Mesendoderm (in vitro differentiated cells): ENCODE measurements at regions not wholly inside any gene's neighbourhood (a gene's known extent, or its start where the extent isn't known, plus 50 kb on each side); places are given as distances from the start of the nearest gene placed in this dataset.

Experiments used
- DNase-seq: peaks from one replicate; pipeline ENCODE4 v3.0.0; 2013
- H2AK5ac ChIP-seq: 2 replicates; pipeline ENCODE4 v1.6.1; 2013; ENCODE audit warnings: low read length, inconsistent platforms
- H2BK120ac ChIP-seq: 2 replicates; pipeline ENCODE4 v1.6.1; 2013; ENCODE audit warnings: low read depth, mild to moderate bottlenecking, low read length, moderate library complexity, mixed read lengths
- H2BK15ac ChIP-seq: replicated peaks from 2 replicates; pipeline ENCODE4 v1.6.1; 2013; ENCODE audit warnings: low read depth, mild to moderate bottlenecking, moderate library complexity
- H2BK5ac ChIP-seq: 2 replicates; pipeline ENCODE4 v1.6.1; 2013; ENCODE audit warnings: low read length, inconsistent platforms
- H3K18ac ChIP-seq: 2 replicates; pipeline ENCODE4 v1.6.1; 2013; ENCODE audit warnings: mild to moderate bottlenecking, low read length, mixed read lengths
- H3K23ac ChIP-seq: one replicate; pipeline ENCODE4 v1.6.1; 2013; ENCODE audit warnings: low read length
- H3K27ac ChIP-seq: 2 replicates; pipeline ENCODE4 v1.5.1; 2013; ENCODE audit warnings: low read depth, mild to moderate bottlenecking, inconsistent platforms, low read length, moderate library complexity
- H3K27me3 ChIP-seq: 2 replicates; pipeline ENCODE4 v1.6.1; 2013; ENCODE audit warnings: low read length, control low read depth, mild to moderate bottlenecking, inconsistent platforms; ENCODE audit not compliant: insufficient read depth, poor library complexity
- H3K36me3 ChIP-seq: 2 replicates; pipeline ENCODE4 v1.6.1; 2013; ENCODE audit warnings: low read length, inconsistent platforms; ENCODE audit not compliant: control insufficient read depth, insufficient read depth
- H3K4ac ChIP-seq: one replicate; pipeline ENCODE4 v1.6.1; 2013; ENCODE audit warnings: low read depth, mild to moderate bottlenecking, low read length, moderate library complexity
- H3K4me1 ChIP-seq: 2 replicates; pipeline ENCODE4 v1.6.1; 2013; ENCODE audit warnings: low read depth, low read length, inconsistent platforms; ENCODE audit not compliant: control insufficient read depth
- H3K4me2 ChIP-seq: 2 replicates; pipeline ENCODE4 v1.6.1; 2013; ENCODE audit warnings: low read length
- H3K4me3 ChIP-seq: 2 replicates; pipeline ENCODE4 v1.5.1; 2013; ENCODE audit warnings: mild to moderate bottlenecking, low read length
- H3K56ac ChIP-seq: one replicate; pipeline ENCODE4 v1.6.1; 2013; ENCODE audit warnings: low read length
- H3K79me1 ChIP-seq: 2 replicates; pipeline ENCODE4 v1.6.1; 2013; ENCODE audit warnings: low read length, inconsistent platforms
- H3K79me2 ChIP-seq: 2 replicates; pipeline ENCODE4 v1.6.1; 2013; ENCODE audit warnings: mild to moderate bottlenecking, low read length; ENCODE audit not compliant: control insufficient read depth, insufficient read depth
- H3K9ac ChIP-seq: 2 replicates; pipeline ENCODE4 v1.6.1; 2013; ENCODE audit warnings: low read length, inconsistent platforms
- H4K5ac ChIP-seq: one replicate; pipeline ENCODE4 v1.6.1; 2013; ENCODE audit warnings: low read length
- H4K8ac ChIP-seq: one replicate; pipeline ENCODE4 v1.6.1; 2013; ENCODE audit warnings: low read depth, mild to moderate bottlenecking, control low read depth, low read length, moderate library complexity
- WGBS: extraction: QIAGEN DNeasy Blood & Tissue Kit; methylation state at CpG from one replicate; pipeline ENCODE4 v1.1.7; 2013; ENCODE audit warnings: low lambda C conversion rate, missing lambda C conversion rate; ENCODE audit not compliant: insufficient coverage; ENCODE audit errors: extremely low coverage; 5-methylcytosine and 5-hydroxymethylcytosine counted together

GRCh38 chr1:83113652-83114051, 885.3 kb downstream of the TTLL7 start:
- Histone ChIP-seq H2BK120ac (no peak overlapping the region), H3K4me3 (no peak overlapping the region), H3K27me3 (no peaks in the 10 kb centered on the region), H3K4me1 (no peaks in the 10 kb centered on the region), H2BK5ac (no peak overlapping the region), H3K56ac (no peak overlapping the region), H3K79me1 (no peaks in the 10 kb centered on the region), H3K23ac (no peak overlapping the region), H3K9ac (no peak overlapping the region), H3K79me2 (no peaks in the 10 kb centered on the region), H2AK5ac (no peak overlapping the region), H3K4ac (no peak overlapping the region), H3K27ac (no peak overlapping the region), H2BK15ac (no peak overlapping the region), H3K18ac (no peak overlapping the region), H4K5ac (no peak overlapping the region), H3K36me3 (no peaks in the 10 kb centered on the region), H4K8ac (no peak overlapping the region), H3K4me2 (no peak overlapping the region)
- no CpG with 5 or more reads among the region's 2 CpGs for WGBS
- DNase-seq: no peak

- Histone ChIP-seq H3K79me1 (no peaks in the 10 kb centered on the region), H3K79me2 (no peaks in the 10 kb centered on the region), H3K4me2 (no peak overlapping the region), H4K5ac (no peak overlapping the region), H3K27ac (no peak overlapping the region), H2BK120ac (no peak overlapping the region), H4K8ac (no peak overlapping the region), H3K18ac (no peak overlapping the region), H2BK15ac (no peak overlapping the region), H3K4me3 (no peak overlapping the region), H3K4ac (no peak overlapping the region), H3K23ac (no peak overlapping the region), H3K56ac (no peak overlapping the region), H2AK5ac (no peak overlapping the region), H3K27me3 (no peaks in the 10 kb centered on the region), H3K9ac (no peak overlapping the region), H3K36me3 (no peaks in the 10 kb centered on the region), H2BK5ac (no peak overlapping the region), H3K4me1 (no peaks in the 10 kb centered on the region)
- WGBS: no CpG with 5 or more reads among the region's 3 CpGs
- no peak for DNase-seq
Measured at GRCh38 chr1:83112248-83112885, 886.6 kb downstream of the TTLL7 start.

- H2BK15ac ChIP-seq: no peak overlapping the region
- no peaks in the 10 kb centered on the region for H3K27me3 ChIP-seq
- no peaks in the 10 kb centered on the region for H3K4me1 ChIP-seq
- H3K4me2 ChIP-seq: no peak overlapping the region
- H3K36me3 ChIP-seq: no peaks in the 10 kb centered on the region
- H2AK5ac ChIP-seq: no peak overlapping the region
- H2BK5ac ChIP-seq: no peak overlapping the region
- no peak overlapping the region for H3K4me3 ChIP-seq
- no peak overlapping the region for H3K27ac ChIP-seq
- no peak overlapping the region for H4K8ac ChIP-seq
- no peak overlapping the region for H3K9ac ChIP-seq
- H3K23ac ChIP-seq: no peak overlapping the region
- no peak overlapping the region for H2BK120ac ChIP-seq
- H4K5ac ChIP-seq: no peak overlapping the region
- H3K79me1 ChIP-seq: no peaks in the 10 kb centered on the region
- no peak for DNase-seq
- H3K56ac ChIP-seq: no peak overlapping the region
- no CpG with 5 or more reads among the region's 2 CpGs for WGBS
- H3K18ac ChIP-seq: no peak overlapping the region
- no peaks in the 10 kb centered on the region for H3K79me2 ChIP-seq
- no peak overlapping the region for H3K4ac ChIP-seq
Measured at GRCh38 chr1:83110156-83110555, 888.8 kb downstream of the TTLL7 start.

GRCh38 chr1:83109692-83110091, 889.2 kb downstream of the TTLL7 start:
- H3K56ac ChIP-seq: no peak overlapping the region
- no peak overlapping the region for H2AK5ac ChIP-seq

GRCh38 chr1:83104558-83104957, 894.4 kb downstream of the TTLL7 start:
- Histone ChIP-seq H2BK5ac (no peak overlapping the region), H4K5ac (no peak overlapping the region), H2BK15ac (no peak overlapping the region), H3K36me3 (no peaks in the 10 kb centered on the region), H3K79me2 (no peaks in the 10 kb centered on the region), H3K4ac (no peak overlapping the region), H3K23ac (no peak overlapping the region), H3K4me1 (no peaks in the 10 kb centered on the region), H3K18ac (no peak overlapping the region), H3K4me3 (no peak overlapping the region), H3K56ac (no peak overlapping the region), H2AK5ac (no peak overlapping the region), H3K9ac (no peak overlapping the region), H3K4me2 (no peak overlapping the region), H2BK120ac (no peak overlapping the region), H4K8ac (no peak overlapping the region), H3K27ac (no peak overlapping the region), H3K79me1 (no peaks in the 10 kb centered on the region), H3K27me3 (no peaks in the 10 kb centered on the region)
- no peak for DNase-seq
- WGBS: no CpG with 5 or more reads among the region's 2 CpGs

More at GRCh38 chr1:83109692-83110091, 889.2 kb downstream of the TTLL7 start:
- Histone ChIP-seq H3K4ac (no peak overlapping the region), H3K79me2 (no peaks in the 10 kb centered on the region), H2BK120ac (no peak overlapping the region), H3K4me1 (no peaks in the 10 kb centered on the region), H2BK15ac (no peak overlapping the region), H3K4me2 (no peak overlapping the region), H3K4me3 (no peak overlapping the region), H3K27ac (no peak overlapping the region), H4K5ac (no peak overlapping the region), H3K23ac (no peak overlapping the region), H3K79me1 (no peaks in the 10 kb centered on the region), H3K27me3 (no peaks in the 10 kb centered on the region), H3K36me3 (no peaks in the 10 kb centered on the region), H4K8ac (no peak overlapping the region), H3K9ac (no peak overlapping the region), H3K18ac (no peak overlapping the region), H2BK5ac (no peak overlapping the region)
- DNase-seq: no peak
- WGBS: no CpG with 5 or more reads among the region's 1 CpG

- no peak overlapping the region for H3K4ac ChIP-seq
- no peaks in the 10 kb centered on the region for H3K79me2 ChIP-seq
- H2BK15ac ChIP-seq: no peak overlapping the region
- H3K27ac ChIP-seq: no peak overlapping the region
- no peak overlapping the region for H3K4me2 ChIP-seq
- H3K18ac ChIP-seq: no peak overlapping the region
- H3K27me3 ChIP-seq: no peaks in the 10 kb centered on the region
- H3K79me1 ChIP-seq: no peaks in the 10 kb centered on the region
- no peak overlapping the region for H3K23ac ChIP-seq
- no peak for DNase-seq
- H3K9ac ChIP-seq: no peak overlapping the region
- H2AK5ac ChIP-seq: no peak overlapping the region
- no peak overlapping the region for H2BK120ac ChIP-seq
- H2BK5ac ChIP-seq: no peak overlapping the region
- no peak overlapping the region for H4K5ac ChIP-seq
- no peaks in the 10 kb centered on the region for H3K36me3 ChIP-seq
- H3K4me1 ChIP-seq: no peaks in the 10 kb centered on the region
- WGBS: no CpG with 5 or more reads among the region's 2 CpGs
- no peak overlapping the region for H4K8ac ChIP-seq
- H3K56ac ChIP-seq: no peak overlapping the region
- H3K4me3 ChIP-seq: no peak overlapping the region
Measured at GRCh38 chr1:83103341-83103740, 895.6 kb downstream of the TTLL7 start.
